ENCODE measurements at regions not wholly inside any gene's neighbourhood (a gene's known extent, or its start where the extent isn't known, plus 50 kb on each side); places are given as distances from the start of the nearest gene placed in this dataset.

DNA sequence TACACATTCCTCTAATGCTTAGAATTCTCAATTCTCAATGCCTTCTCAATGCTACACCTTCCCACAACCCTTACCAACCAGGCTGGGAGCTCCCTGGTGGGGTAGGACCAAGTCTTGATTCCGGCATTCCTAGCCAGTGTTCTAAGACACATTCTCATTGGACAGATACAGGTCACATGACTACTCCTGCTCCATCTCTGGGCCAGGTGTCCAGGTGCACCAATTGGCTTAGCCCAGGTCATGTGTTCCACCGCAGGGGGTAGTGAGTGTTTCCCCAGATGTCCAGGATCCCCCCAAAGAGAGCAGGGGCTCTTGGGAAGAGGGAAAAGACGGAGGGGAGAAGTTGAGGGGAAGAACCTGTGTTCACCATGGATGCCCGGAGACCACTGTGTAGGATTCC, 58.7 kb upstream of the MLN start:
- DNase-seq = no peak

- no peak for DNase-seq
These were observed 57.9 kb upstream of the MLN start for GRCh38 chr6:33861722-33862121.

- no peak for DNase-seq
These were observed 57.1 kb upstream of the MLN start for GRCh38 chr6:33860706-33861474.

GRCh38 chr6:33860006-33860405, 56.2 kb upstream of the MLN start:
- no peak for DNase-seq

GRCh38 chr6:33858804-33859505, 55.2 kb upstream of the MLN start:
- DNase-seq = no peak

DNA sequence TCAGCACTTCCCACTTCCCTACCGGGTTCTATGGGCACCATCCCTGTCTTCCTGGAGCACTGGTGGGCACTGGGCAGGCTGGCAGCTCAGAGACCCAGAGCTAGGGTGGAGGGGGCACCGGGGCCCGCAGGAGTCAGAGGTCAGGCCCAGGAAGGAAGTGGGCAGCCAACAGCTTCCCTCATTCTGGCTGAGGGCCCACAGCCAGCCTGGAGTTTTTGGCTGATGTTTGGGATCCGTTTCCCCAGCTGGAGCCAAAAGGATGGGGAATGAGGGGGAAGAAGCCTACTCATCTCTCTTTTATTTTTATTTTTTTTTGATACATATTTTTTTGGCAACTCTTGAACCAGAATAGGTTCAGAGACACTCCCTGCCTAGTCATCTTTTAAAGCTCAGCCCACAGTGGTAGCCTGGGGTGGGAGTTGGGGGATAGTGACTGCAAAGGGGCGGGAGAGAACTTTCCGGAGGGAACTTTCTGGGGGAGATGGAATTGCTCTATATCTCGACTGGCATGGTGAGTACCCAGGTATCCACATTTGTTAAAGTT, 54.2 kb upstream of the MLN start:
- DNase-seq = no peak

DNA sequence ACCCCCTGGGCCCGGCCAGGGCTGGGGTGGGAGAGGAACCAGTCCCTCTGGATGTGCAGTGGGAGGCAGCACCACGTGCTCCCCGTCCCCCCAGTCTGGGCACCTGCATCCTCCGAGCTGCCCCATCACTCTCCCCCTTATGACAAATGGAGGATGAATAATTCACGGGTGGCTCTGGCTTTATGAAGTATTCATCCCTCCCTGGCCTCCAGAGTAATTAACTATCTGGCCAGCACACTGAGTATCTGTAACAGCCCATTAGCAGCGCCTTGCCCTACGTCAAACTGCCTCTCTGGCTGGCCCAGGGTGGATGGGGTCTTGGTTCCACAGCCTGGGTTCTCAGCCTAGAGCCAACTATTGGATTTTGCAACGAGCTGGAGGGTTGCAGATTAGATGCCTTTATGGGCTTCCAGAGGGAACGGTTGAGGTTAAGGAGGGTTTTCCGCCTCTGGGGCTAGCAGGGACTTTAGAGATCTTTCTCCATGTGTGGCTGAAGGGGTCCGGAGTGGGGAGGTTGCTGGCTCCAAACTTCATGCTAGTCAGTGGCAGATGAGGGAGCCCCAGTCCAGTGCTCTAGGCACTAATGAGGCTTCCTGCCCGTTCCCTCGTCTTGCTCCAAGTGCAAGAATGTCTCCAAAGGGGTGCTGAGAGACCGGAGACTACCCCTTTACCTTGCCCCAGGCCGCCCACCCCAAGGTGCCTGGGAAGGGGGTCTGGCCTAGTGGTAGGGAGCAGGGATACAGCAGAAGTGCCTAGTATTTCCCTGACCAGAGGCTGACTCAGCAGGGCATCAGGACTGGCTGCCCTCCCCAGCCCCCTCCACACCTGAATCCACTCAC, 53.5 kb upstream of the MLN start:
- DNase-seq = no peak

- DNase-seq = no peak
These were observed 52.9 kb upstream of the MLN start for GRCh38 chr6:33856655-33857054.

GRCh38 chr6:33856031-33856590, 52.3 kb upstream of the MLN start:
- DNase-seq = no peak

GRCh38 chr6:33854572-33855030, 50.8 kb upstream of the MLN start:
- no peak for DNase-seq

DNA sequence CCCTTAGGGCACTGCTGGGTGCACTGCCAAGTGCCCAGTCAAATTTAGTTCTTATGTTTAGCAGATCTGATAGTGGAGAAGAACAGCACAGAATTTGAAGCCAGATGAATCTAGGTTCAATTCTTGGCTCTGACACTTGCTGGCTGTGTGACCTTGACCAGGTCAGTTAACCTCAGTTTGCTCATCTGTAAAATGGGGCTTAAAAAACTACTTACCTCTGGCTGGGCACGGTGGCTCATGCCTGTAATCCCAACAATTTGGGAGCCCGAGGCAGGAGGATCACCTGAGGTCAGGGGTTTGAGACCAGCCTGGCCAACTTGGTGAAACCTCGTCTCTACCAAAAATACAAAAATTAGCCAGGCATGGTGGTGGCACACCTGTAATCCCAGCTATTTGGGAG, 49.9 kb upstream of the MLN start:
- no peak for DNase-seq
